Colonic mucosa (tissue), 4 donors: ENCODE measurements at regions not wholly inside any gene's neighbourhood (a gene's known extent, or its start where the extent isn't known, plus 50 kb on each side); places are given as distances from the start of the nearest gene placed in this dataset.

Experiments used
- DNase-seq: peaks from one replicate; pipeline ENCODE4 v3.0.0-alpha.2; 2020
- H3K27ac ChIP-seq: fragments of 200-600 bp; one replicate; pipeline ENCODE4 v1.8.0; 2021
- H3K27me3 ChIP-seq: fragments of 200-600 bp; one replicate; pipeline ENCODE4 v1.8.0; 2021
- H3K36me3 ChIP-seq: fragments of 200-600 bp; one replicate; pipeline ENCODE4 v1.8.0; 2021
- H3K4me1 ChIP-seq: fragments of 200-600 bp; one replicate; pipeline ENCODE4 v1.8.0; 2021; ENCODE audit warnings: mild to moderate bottlenecking
- H3K4me3 ChIP-seq: fragments of 200-600 bp; one replicate; pipeline ENCODE4 v1.8.0; 2021
- H3K9ac ChIP-seq, 2 donors: one replicate each; pipeline ENCODE4 v1.7.0; 2013; ENCODE audit warnings: control low read depth in 2 of 2, low read depth in 2 of 2, low read length in 2 of 2
- H3K9me3 ChIP-seq: fragments of 200-600 bp; one replicate; pipeline ENCODE4 v1.8.0; 2021
- CTCF ChIP-seq: fragments of 200-600 bp; IDR thresholded peaks from one replicate; pipeline ENCODE4 v1.8.0; 2022; ENCODE audit warnings: antibody characterized with exemption, mild to moderate bottlenecking
- intact Hi-C: fragments of 100-400 bp; cut with DNase I; formaldehyde crosslinking; loops from one replicate; pipeline ENCODE4 v1.14.1; 2022
- donor health status: healthy.
- donor health status: DM: no; HTN: no; CAD: no.
- donor health status: DM: no; HTN: no; CAD: no.

- no peak for TF ChIP-seq CTCF
- intact Hi-C loops: no loop called here
- Histone ChIP-seq H3K27ac (no peak overlapping the region), H3K4me1 (no peaks in the 10 kb centered on the region), H3K27me3 (no peaks in the 10 kb centered on the region), H3K9me3 (no peaks in the 10 kb centered on the region), H3K36me3 (no peaks in the 10 kb centered on the region), H3K4me3 (no peak overlapping the region), H3K9ac (no peak overlapping the region)
- DNase-seq: no peak
These were observed 567.5 kb upstream of the CHAC2 start for GRCh38 chr2:53200072-53200471.

- DNase-seq: no peak
- no peak overlapping the region for H3K27ac ChIP-seq
- H3K9ac ChIP-seq: no peak overlapping the region
- TF ChIP-seq CTCF: no peak
- H3K4me1 ChIP-seq: no peaks in the 10 kb centered on the region
- intact Hi-C loops: no loop called here
- no peak overlapping the region for H3K4me3 ChIP-seq
- H3K9me3 ChIP-seq: no peaks in the 10 kb centered on the region
- H3K27me3 ChIP-seq: no peaks in the 10 kb centered on the region
- H3K36me3 ChIP-seq: no peaks in the 10 kb centered on the region
These were observed 578.6 kb upstream of the CHAC2 start for GRCh38 chr2:53188851-53189510.

- Histone ChIP-seq H3K27ac (no peak overlapping the region), H3K4me3 (no peak overlapping the region), H3K36me3 (no peaks in the 10 kb centered on the region), H3K9ac (no peak overlapping the region), H3K27me3 (no peaks in the 10 kb centered on the region), H3K4me1 (no peaks in the 10 kb centered on the region), H3K9me3 (no peaks in the 10 kb centered on the region)
- DNase-seq: no peak
- TF ChIP-seq CTCF: no peak
- intact Hi-C loops: no loop called here
These were observed 584.0 kb upstream of the CHAC2 start for GRCh38 chr2:53183581-53183980.

GRCh38 chr2:53182601-53183000 lies 585.0 kb upstream of the CHAC2 start:
- DNase-seq: no peak
- H3K9me3 ChIP-seq: no peaks in the 10 kb centered on the region
- no peak for TF ChIP-seq CTCF
- no peaks in the 10 kb centered on the region for H3K4me1 ChIP-seq
- intact Hi-C loops: no loop called here
- no peaks in the 10 kb centered on the region for H3K27me3 ChIP-seq
- H3K36me3 ChIP-seq: no peaks in the 10 kb centered on the region
- no peak overlapping the region for H3K27ac ChIP-seq
- H3K9ac ChIP-seq: no peak overlapping the region
- H3K4me3 ChIP-seq: no peak overlapping the region

- no peaks in the 10 kb centered on the region for H3K27me3 ChIP-seq
- intact Hi-C loops: no loop called here
- H3K4me3 ChIP-seq: no peak overlapping the region
- H3K36me3 ChIP-seq: no peaks in the 10 kb centered on the region
- no peak for TF ChIP-seq CTCF
- H3K9me3 ChIP-seq: no peaks in the 10 kb centered on the region
- no peak overlapping the region for H3K27ac ChIP-seq
- H3K4me1 ChIP-seq: no peaks in the 10 kb centered on the region
- no peak for DNase-seq
- H3K9ac ChIP-seq: no peak overlapping the region
These were observed 585.8 kb upstream of the CHAC2 start for GRCh38 chr2:53181759-53182158.
